GM19395 (cell line): ENCODE measurements at regions not wholly inside any gene's neighbourhood (a gene's known extent, or its start where the extent isn't known, plus 50 kb on each side); places are given as distances from the start of the nearest gene placed in this dataset.
"Not testable (repeated sequence)": the region's sequence is repeated elsewhere in the genome, so short reads cannot be mapped to it uniquely, and the experiment has no call there.

Source experiments
- ATAC-seq: cut with Tn5 transposase; IDR thresholded peaks from one replicate; pipeline ENCODE4 v1.9.1; 2021; ENCODE audit warnings: mild to moderate bottlenecking, moderate library complexity; ENCODE audit not compliant: unreplicated experiment

DNA sequence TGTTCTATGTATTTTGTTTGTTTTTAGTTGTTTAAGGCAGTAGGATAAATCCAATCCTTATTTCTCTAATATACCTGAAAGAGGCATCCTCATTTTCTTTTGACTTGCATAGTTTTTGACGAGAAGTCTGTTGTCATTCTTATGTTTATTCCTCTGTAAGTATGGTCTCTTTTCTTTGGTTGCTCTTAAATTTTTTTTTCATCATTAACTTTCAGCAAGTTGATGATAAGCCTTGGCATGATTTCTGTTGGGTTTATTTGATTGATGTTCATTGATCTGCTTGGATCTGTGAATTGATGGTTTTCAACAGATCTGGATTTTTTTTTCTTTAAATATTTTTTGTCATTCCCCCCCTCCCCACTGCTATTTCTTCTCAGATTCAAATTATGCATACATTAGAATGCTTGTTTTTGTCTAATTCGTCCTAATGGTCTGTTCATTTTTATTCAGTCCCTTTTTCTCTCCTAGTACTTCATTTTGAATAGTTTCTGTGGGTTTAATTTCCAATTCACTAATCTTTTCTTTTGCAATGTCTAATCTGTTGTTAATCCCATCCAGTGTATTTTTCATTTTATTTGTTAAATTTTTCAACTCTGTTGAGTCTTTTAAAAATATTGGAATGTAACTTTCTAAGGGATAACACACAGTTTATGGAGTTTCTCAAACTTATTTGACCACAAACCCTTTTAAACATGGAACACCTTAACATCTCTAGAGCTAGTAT is 495.9 kb downstream of the CSNK1G3 start:
- ATAC-seq, result no peak

DNA sequence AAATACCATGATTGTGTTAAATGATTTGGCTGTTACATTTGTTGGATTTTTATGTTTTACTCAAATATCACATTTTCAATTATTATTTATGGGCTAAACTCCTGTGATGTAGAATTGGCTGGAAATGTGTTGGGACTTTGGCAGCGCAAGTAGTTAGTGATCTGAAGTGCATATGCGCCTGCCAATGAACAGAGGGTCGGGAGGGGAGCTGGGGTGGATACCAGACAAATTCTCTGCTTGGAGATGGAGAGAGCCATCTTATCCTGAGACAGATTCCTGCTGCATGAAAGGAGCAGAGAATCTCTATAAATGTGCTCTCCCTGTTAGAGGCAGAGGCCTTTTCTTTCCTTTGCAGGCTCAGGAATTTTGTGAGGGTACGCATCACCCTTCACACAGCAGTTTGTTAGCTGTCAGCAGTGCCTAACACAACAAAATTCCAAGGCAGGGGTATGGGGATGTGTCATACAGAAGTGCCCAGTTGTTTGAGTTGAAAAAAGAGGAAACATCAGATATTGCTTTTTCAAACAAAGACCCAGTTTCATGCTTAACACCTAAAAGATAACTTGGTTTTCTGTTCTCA is 489.1 kb downstream of the CSNK1G3 start:
- no peak for ATAC-seq

DNA sequence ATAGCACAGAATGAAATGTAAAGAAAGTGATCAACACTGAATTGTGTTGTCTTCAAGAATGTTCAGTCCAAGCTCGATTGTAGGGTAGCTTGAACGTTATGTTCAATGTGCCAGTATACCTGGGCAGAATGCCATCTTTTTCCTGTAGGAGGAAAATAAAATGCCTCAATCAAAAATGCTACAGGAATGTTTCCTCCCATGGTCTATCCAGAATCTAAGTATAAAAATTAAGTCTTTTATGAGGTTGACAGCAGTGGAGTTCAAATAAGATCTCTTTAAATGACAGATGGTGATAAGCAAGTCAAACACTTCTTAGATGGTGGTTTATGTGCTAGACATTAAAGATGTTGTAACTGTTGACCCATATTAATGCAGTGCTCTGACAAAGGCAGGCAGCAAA is 488.6 kb downstream of the CSNK1G3 start:
- ATAC-seq, result no peak

DNA sequence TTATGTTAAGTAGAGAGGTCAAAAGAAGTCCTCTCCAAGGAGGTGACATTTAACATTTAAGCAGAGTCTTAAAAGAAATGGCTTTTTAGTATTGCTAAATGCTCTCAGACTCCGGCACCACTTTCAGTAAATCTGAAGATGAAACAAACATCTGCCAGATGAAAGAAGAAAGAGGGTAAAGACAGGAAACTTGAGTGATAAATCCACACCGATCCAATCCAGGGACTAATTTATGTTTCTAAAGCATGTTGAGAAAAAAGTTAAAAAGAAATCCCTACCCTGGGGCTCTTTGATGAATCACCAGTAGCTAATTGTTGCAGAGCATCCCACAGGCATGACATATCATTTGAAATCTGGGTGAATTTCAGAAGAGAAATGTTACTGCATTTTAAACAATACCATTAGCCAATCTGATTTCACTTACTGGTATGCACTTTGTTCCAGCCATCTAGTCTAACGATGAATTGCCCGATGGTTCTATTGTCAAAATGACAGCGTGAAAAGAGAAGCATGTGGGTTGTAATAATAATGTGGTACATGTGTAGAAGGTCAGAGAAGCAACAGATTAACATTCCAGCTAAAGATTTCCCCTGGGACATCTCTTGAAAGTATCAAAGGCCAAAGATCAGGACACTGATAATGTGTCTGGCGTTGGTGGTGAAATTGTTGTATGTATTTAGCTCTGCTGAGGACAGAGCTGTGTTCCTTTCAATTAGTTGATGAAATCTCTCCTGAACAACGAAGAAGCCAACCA is 485.7 kb downstream of the CSNK1G3 start:
- ATAC-seq, result no peak

DNA sequence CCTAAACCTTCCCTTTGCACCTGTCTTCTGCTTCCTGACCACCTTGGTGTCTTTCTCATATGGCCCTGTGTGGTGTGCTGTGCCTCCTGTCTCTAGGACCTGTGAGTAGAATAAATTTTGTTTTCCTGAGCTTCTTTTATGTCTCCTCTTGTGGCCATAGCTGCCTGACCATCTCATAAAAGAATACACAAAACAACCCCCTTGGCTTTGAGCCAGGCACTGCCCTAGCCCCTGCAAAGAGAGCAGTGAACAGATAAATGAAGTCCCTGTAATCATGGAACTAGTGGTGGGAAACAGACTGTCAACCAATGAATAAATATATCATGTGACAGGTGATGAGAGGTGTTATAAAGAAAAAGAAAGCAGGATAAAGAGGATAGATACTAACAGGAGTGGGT is 485.1 kb downstream of the CSNK1G3 start:
- no peak for ATAC-seq

DNA sequence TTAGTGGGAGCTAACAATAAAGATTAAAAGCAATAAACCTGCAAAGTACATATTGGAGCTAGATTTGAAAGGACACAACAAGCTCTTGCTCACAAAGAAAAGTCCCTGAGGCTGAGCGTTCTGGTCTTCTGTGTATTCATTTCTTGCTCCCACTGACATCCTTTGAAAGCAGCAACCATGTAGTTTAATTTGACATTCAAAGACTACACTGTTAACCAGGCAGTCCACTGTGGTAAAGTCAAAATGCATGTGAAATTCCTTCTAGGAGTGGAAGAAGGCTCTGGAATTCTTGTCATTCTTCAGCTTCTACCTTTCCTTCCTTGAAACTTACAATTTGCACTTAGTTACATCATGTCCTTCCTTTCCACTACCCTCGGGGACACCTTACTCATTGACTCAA is 480.7 kb downstream of the CSNK1G3 start:
- no peak for ATAC-seq

DNA sequence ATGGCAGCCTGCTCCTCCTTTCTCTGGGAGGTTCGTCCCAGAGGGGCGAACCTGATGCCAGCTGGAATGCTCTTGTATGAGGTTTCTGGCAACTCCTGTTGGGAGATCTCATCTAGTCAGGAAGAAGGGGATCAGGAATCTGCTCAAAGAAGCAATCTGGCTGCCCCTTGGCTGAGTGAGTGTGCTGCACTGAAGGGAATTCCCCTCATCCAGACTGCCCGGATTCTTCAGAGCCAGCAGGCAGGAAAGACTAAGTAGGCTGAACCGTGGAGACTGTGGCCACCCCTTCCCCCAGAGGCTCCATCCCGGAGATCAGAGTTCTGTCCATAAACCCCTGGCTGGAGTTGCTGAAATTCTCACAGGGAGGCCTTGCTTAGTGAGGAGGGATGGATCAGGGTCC is 476.0 kb downstream of the CSNK1G3 start:
- no peak for ATAC-seq

DNA sequence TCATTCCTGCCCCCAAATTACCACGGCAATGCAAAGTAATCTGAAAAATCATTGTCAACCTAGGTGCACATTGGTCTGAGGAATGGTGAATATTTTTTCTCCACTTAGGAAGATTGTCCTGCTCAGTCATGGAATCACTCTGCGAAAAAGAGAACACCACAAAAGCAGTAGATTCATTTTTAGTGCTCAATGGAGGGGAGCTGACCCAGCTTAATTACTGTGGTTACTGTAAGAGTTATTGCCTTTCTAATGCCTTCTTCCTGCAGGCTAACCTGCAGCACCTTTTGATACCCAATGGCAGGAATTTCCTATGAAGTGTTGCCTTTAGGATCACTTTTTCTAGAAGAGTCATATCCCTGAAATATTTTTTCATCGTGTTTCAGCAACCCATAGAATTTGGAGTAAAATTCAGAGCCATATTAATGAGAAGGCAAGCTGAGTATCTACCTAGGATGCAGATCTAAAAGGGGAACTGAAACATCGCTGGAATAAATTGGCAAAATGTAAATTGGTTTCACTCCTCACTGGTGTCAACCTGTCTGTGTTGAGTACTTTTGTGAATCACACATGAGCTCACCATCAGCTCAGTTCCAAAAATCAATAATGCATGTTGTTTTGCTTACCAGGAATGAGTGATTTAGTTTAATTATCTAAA is 464.5 kb downstream of the CSNK1G3 start:
- peak; percentile 82 for ATAC-seq

DNA sequence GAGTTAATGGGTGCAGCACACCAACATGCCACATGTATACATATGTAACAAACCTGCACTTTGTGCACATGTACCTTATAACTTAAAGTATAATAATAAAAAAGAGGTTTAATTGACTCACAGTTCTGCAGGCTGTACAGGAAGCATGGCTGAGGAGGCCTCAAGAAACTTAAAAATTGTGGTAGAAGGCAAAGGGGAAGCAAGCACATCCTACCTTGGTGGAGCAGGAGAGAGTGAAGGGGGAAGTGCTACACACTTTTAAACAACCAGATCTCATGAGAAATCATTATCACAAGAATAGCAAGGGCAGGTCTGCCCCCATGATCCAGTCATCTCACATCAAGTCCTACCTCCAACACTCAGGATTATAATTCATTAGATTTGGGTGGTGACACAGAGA is 463.5 kb downstream of the CSNK1G3 start:
- ATAC-seq, result not testable (repeated sequence)

DNA sequence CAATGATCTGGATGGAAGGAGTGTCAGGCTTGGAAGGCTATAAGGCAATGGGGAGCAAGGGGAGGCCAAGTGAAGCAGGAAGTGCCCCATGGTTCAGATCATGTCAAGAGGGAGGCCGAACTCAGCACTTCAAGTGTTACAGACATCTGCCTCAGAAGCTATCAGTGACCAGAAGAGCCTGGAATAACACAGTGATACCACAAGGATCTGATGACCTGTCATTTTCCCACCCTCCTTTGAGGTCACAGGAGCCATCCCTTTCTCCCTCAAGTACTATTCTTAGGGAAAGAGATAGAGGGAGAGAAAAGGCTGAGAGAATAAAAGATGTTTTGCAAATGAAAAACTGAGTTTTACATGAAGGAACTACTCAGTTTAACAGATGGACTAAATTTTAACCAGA is 454.8 kb downstream of the CSNK1G3 start:
- no peak for ATAC-seq

DNA sequence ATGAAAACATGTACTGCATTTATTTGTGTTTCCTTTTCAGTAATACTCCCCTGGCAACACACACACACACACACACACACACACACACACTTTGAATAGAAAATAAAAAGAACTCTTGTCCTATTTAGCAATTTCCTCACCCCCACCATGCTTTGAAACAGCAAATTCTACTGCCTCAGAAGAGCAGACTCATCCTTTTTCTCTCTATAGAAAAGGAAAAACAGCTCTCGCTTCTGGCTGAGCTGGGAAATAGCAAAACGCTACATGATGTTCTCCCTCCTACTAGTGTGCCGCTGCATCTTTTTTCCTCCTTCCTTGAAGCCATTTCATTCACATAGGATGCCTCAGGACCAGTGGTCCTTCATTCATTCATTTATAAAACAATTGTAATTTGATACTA is 453.6 kb downstream of the CSNK1G3 start:
- ATAC-seq, result no peak

DNA sequence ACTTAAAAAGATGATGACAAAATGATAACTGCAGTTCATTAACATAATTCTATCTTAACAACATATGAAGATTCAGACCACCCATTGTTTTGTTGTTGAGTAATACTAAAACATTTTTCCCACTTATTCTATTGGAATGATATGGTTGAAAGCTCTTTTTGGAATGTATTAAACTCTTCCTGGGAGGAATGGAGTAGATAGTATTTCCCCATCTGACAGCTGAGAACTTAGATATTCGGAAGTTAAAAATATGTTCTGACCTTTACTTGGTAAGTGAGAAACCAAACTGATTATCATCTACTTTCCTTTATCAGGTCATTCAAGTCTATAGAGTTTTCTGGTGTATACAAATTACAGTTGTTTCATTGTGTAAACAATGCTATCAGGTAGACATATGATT is 452.9 kb downstream of the CSNK1G3 start:
- ATAC-seq, result no peak

DNA sequence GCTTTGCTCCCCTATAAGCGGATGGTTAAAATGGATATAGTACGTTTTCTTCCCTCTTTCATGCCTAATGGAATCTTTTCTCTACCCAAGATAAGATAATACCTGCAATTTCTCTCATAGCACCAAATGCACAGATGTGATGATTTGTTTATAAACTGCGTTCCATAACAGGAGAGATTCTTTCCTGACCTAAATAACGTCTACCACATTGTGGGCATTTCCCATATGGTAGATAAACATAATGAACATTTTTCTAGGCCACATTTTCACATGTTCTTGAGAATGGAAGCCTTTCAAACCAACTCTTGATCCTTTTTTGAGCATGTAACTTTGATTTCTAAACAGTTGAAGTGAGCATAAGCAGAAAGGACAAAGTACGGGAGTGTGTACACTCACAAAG is 448.5 kb downstream of the CSNK1G3 start:
- ATAC-seq, result no peak

DNA sequence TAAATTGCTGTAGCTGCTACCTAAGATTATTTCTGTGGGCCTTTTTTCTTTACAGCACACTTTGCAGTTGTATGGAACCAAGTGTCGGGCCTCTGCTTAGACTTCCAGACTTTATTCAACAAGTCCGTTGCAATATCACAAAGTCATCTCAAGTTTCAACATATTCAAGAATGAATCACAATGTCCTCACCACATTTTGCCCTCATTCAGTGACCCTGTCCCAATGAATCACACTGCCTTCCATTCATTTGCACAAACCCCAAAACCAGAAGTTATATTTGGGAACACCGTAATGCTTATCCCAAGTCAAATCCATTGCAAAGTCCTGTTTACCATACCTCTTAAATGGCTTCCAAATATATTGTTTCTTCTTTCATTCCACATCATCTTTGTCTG is 439.6 kb downstream of the CSNK1G3 start:
- ATAC-seq, result no peak

DNA sequence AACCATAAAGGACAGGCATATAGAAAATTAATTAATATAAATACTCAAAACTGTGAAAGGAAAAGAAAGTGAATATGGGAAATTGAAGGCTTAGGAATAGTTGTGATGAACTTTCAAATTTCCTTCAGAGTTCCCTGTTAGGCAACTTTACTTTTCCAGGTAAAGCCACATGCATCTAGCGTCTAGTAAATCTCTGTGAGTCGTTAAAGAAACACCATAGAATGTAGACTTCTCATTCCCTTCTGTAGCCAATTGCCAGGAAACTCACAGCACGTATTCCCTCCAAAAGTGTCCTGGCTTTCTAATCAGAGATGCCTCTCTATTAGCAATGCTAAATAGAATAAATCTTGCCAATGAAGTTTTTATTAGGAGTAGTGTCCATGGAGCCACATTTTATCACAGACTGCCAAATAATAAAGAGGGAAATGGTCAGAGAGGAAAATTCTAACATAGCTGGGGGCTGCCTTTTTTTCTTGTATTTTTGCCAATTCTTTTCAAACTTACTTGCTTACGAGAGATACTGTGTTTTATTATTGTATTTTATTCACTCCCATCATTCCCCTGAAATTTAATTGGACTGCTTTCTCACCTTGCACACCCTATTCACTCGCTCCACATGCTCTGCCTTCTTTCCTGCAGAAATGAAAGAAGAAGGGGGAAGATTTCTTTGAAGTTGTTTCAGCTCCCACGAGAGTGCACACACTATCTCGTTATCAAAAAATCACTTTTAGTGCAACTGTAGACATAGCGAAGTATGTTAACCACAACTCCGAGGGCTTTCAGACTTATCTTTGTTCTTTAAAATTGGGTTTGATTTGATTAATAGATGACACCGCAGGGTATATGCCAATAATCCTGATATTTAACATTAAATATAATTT is 439.0 kb downstream of the CSNK1G3 start:
- ATAC-seq, result no peak

DNA sequence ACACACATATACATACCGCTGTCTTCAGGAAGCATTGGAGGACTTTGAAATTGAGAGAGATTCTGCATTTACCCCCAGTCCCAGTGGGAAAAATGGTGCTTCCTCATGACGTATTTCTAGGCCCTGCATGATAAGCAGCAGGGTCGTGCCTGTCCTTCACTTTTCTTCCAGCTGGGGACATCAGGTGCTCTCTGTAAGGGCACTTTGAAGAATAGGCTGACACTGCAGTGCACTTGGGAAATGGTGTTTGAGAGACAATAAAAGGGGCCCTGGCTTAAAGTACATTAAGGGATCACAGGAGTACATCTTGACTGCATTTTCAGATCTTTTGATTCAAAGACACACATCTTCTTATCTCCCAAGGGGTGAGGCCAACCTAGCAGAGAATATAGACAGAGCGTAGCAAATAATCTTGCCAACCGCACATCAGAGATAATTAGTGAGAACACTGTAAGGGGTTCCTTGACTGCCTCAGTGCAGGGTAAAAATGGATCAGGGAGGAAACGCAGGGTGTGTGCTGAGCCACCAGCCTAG is 437.9 kb downstream of the CSNK1G3 start:
- no peak for ATAC-seq

DNA sequence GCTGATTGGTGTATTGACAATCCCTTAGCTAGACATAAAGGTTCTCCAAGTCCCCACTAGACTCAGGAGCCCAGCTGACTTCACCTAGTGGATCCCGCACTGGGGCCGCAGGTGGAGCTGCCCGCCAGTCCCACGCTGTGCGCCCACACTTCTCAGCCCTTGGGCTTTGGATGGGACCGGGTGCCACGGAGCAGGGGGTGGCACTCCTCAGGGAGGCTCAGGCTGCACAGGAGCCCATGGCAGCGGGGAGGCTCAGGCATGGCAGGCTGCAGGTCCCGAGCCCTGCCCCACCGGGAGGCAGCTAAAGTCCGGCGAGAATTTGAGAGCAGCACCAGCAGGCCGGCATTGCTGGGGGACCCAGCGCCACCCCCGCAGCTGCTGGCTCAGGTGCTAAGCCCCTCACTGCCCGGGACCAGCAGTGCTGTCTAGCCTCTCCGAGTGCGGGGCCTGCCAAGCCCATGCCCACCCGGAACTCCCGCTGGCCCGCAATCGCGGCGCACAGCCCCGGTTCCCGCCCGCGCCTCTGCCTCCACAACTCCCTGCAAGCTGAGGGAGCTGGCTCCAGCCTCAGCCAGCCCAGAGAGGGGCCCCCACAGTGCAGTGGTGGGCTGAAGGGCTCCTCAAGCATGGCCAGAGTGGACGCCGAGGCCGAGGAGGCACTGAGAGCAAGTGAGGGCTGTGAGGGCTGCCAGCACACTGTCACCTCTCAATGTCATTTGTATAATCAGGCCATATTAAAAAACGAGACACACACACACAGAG is 437.2 kb downstream of the CSNK1G3 start:
- no peak for ATAC-seq

DNA sequence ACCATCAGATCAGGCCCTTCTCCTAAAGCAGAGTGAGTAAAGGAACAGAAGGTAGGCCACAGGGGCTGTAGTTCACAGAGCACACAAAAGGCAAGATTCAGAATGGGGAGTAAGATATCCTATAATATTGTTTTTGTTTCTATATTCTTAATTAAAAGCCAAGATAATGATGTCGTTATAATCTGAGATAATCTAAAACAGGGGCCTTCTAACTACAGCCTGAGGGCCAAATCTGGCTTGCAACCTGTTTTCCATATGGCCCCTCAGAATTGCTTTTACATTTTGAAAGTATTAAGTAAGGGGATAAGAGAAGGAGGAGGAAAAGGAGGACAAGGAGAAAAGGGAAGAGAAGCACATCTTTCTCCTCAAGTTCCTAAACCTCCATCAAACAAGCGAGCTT is 435.8 kb downstream of the CSNK1G3 start:
- ATAC-seq, result no peak

DNA sequence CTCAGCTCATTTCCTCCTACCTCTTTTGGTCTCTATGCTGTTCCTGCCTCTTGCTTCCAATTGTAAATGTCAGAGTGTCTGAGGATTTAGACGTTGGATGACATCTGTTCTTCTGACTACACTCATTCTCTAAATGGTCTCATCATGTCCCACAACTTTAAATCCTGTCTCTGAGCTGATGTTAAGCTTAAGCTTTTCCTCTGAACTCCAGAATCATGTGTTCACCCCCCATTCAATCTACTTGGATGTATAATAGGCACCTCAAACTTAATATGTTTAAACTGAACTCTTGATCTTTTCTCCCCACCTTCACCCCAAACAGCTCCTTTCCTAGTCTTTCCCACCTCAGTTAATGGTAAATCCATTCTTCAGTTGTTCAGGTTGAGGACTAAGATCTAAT is 433.6 kb downstream of the CSNK1G3 start:
- ATAC-seq, result no peak

DNA sequence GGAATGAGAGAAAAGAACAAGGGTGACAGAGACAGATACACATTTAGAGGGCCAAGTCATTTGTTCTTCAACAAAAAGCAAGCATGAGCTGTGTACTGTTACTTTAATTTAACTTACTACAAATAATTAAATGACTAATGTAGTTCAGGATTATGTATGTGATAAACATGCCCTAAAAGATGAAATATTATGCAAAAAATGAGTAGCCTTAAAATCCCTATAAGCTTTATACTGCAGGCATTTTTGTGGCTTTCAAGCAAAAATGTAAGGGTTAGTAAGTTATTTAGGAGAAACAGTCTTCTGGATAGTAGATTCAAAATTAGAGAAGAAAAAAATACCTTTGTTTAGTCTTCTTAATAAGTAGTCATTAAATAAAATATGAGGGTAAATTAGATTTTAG is 431.2 kb downstream of the CSNK1G3 start:
- no peak for ATAC-seq
